ENCODE measurements at regions not wholly inside any gene's neighbourhood (a gene's known extent, or its start where the extent isn't known, plus 50 kb on each side); places are given as distances from the start of the nearest gene placed in this dataset.

GRCh38 chr18:44500808-44501610, 179.7 kb upstream of the SETBP1 start:
- Histone ChIP-seq H3K27me3 (ENCODE audit: insufficient read depth, low read length) (no peaks in the 10 kb centered on the region), H2AFZ (ENCODE audit: low read depth, low read length) (no peak overlapping the region), H3K9ac (ENCODE audit: low read length) (no peak overlapping the region), H3K9me3 (ENCODE audit: insufficient read depth, low read depth, low read length) (no peaks in the 10 kb centered on the region), H3K4me1 (ENCODE audit: insufficient read depth, low read length) (no peaks in the 10 kb centered on the region), H4K20me1 (ENCODE audit: insufficient read depth, low read length) (no peaks in the 10 kb centered on the region), H3K4me2 (ENCODE audit: low read length) (no peak overlapping the region), H3K36me3 (ENCODE audit: insufficient read depth, low read length) (no peaks in the 10 kb centered on the region), H3K79me2 (ENCODE audit: insufficient read depth, low read length) (no peaks in the 10 kb centered on the region), H3K27ac (ENCODE audit: low read depth, low read length) (no peak overlapping the region), H3K4me3 (ENCODE audit: insufficient read depth, low read depth, low read length) (no peak overlapping the region)
- Mint-ChIP-seq H3K36me3 (ENCODE audit: low read depth, unreplicated experiment) (no peaks in the 10 kb centered on the region), H3K9me3 (ENCODE audit: unreplicated experiment) (no peaks in the 10 kb centered on the region), H3K27ac (ENCODE audit: unreplicated experiment) (no peak overlapping the region), H3K27me3 (ENCODE audit: low read depth, unreplicated experiment) (no peaks in the 10 kb centered on the region), H3K4me3 (ENCODE audit: unreplicated experiment) (no peak overlapping the region), H3K4me1 (ENCODE audit: low read depth, unreplicated experiment) (peaks cover 6% of the 10 kb centered on the region)
- no peak for TF ChIP-seq CTCF (IDR thresholded peaks at IDR 0.05; ENCODE audit: insufficient read depth, low read depth, low read length)
- no peak for TF ChIP-seq EZH2 (IDR thresholded peaks at IDR 0.05; ENCODE audit: insufficient read depth, low read length)
- DNase-seq (ENCODE audit: low read depth), result no peak
- no peak for FAIRE-seq

- Histone ChIP-seq H2AFZ (ENCODE audit: low read depth, low read length) (no peak overlapping the region), H3K36me3 (ENCODE audit: insufficient read depth, low read length) (no peaks in the 10 kb centered on the region), H3K4me3 (ENCODE audit: insufficient read depth, low read depth, low read length) (no peak overlapping the region), H4K20me1 (ENCODE audit: insufficient read depth, low read length) (no peaks in the 10 kb centered on the region), H3K27ac (ENCODE audit: low read depth, low read length) (no peak overlapping the region), H3K4me2 (ENCODE audit: low read length) (no peak overlapping the region), H3K27me3 (ENCODE audit: insufficient read depth, low read length) (no peaks in the 10 kb centered on the region), H3K9ac (ENCODE audit: low read length) (no peak overlapping the region), H3K9me3 (ENCODE audit: insufficient read depth, low read depth, low read length) (no peaks in the 10 kb centered on the region), H3K4me1 (ENCODE audit: insufficient read depth, low read length) (no peaks in the 10 kb centered on the region), H3K79me2 (ENCODE audit: insufficient read depth, low read length) (no peaks in the 10 kb centered on the region)
- no peaks in the 10 kb centered on the region for H3K9me3 Mint-ChIP-seq (ENCODE audit: unreplicated experiment)
- no peak overlapping the region for H3K27ac Mint-ChIP-seq (ENCODE audit: unreplicated experiment)
- peaks cover 6% of the 10 kb centered on the region for H3K4me1 Mint-ChIP-seq (ENCODE audit: low read depth, unreplicated experiment)
- no peaks in the 10 kb centered on the region for H3K27me3 Mint-ChIP-seq (ENCODE audit: low read depth, unreplicated experiment)
- no peak for DNase-seq (ENCODE audit: low read depth)
- TF ChIP-seq CTCF (IDR thresholded peaks at IDR 0.05; ENCODE audit: insufficient read depth, low read depth, low read length) (no peak), EZH2 (IDR thresholded peaks at IDR 0.05; ENCODE audit: insufficient read depth, low read length) (no peak)
- no peaks in the 10 kb centered on the region for H3K36me3 Mint-ChIP-seq (ENCODE audit: low read depth, unreplicated experiment)
- FAIRE-seq, result no peak
- no peak overlapping the region for H3K4me3 Mint-ChIP-seq (ENCODE audit: unreplicated experiment)
Observed at GRCh38 chr18:44502221-44502620, 178.5 kb upstream of the SETBP1 start.

GRCh38 chr18:44502790-44503189, 177.9 kb upstream of the SETBP1 start:
- H3K36me3 ChIP-seq (ENCODE audit: insufficient read depth, low read length), result no peaks in the 10 kb centered on the region
- no peaks in the 10 kb centered on the region for H3K79me2 ChIP-seq (ENCODE audit: insufficient read depth, low read length)
- H3K4me2 ChIP-seq (ENCODE audit: low read length), result no peak overlapping the region
- Mint-ChIP-seq H3K27me3 (ENCODE audit: low read depth, unreplicated experiment) (no peaks in the 10 kb centered on the region), H3K27ac (ENCODE audit: unreplicated experiment) (no peak overlapping the region), H3K4me3 (ENCODE audit: unreplicated experiment) (no peak overlapping the region), H3K36me3 (ENCODE audit: low read depth, unreplicated experiment) (no peaks in the 10 kb centered on the region), H3K4me1 (ENCODE audit: low read depth, unreplicated experiment) (peaks cover 6% of the 10 kb centered on the region), H3K9me3 (ENCODE audit: unreplicated experiment) (no peaks in the 10 kb centered on the region)
- H3K4me3 ChIP-seq (ENCODE audit: insufficient read depth, low read depth, low read length), result no peak overlapping the region
- H4K20me1 ChIP-seq (ENCODE audit: insufficient read depth, low read length), result no peaks in the 10 kb centered on the region
- no peak overlapping the region for H2AFZ ChIP-seq (ENCODE audit: low read depth, low read length)
- FAIRE-seq (no peak), DNase-seq (ENCODE audit: low read depth) (no peak)
- no peaks in the 10 kb centered on the region for H3K27me3 ChIP-seq (ENCODE audit: insufficient read depth, low read length)
- no peak for TF ChIP-seq EZH2 (IDR thresholded peaks at IDR 0.05; ENCODE audit: insufficient read depth, low read length)
- TF ChIP-seq CTCF (IDR thresholded peaks at IDR 0.05; ENCODE audit: insufficient read depth, low read depth, low read length), result no peak
- H3K27ac ChIP-seq (ENCODE audit: low read depth, low read length), result no peak overlapping the region
- H3K4me1 ChIP-seq (ENCODE audit: insufficient read depth, low read length), result no peaks in the 10 kb centered on the region
- H3K9ac ChIP-seq (ENCODE audit: low read length), result no peak overlapping the region
- no peaks in the 10 kb centered on the region for H3K9me3 ChIP-seq (ENCODE audit: insufficient read depth, low read depth, low read length)
